Posterior cingulate gyrus (tissue), 11 donors: ENCODE measurements at regions not wholly inside any gene's neighbourhood (a gene's known extent, or its start where the extent isn't known, plus 50 kb on each side); places are given as distances from the start of the nearest gene placed in this dataset.
"Not testable (repeated sequence)": the region's sequence is repeated elsewhere in the genome, so short reads cannot be mapped to it uniquely, and the experiment has no call there.

Source experiments
- DNase-seq, 10 donors: peaks; one replicate each; pipeline versions ENCODE4 v3.0.0 to v3.0.0-alpha.2; 2020 to 2021; ENCODE audit warnings: mixed read lengths in 3 of 10
- intact Hi-C: fragments of 100-400 bp; cut with DNase I; formaldehyde crosslinking; loops from one replicate; pipeline ENCODE4 v1.15.1; 2023

DNA sequence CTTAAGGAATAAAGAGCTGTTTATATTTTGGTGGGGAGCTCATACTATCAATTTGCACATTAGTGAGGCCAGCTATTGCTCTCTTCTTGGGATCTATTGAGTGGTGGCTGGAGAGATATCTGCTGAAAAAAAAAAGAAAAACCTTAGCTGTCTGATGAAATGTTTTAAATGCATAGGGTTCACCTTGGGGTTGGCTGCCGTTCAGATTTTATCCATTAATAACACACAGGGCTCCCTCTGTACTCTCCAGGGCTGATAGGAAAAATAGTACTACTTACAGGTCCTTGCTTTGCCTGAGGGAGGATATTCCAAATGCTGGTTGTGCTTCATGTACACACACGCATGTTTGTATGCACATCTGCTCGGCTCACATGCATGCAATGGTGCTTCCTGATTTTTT, 803.7 kb downstream of the MCTP2 start:
- intact Hi-C loops, result no loop called here
- DNase-seq, result no peak

GRCh38 chr15:95041297-95041696, 809.9 kb downstream of the MCTP2 start:
- intact Hi-C loops, result no loop called here

GRCh38 chr15:95043236-95043932, 812.0 kb downstream of the MCTP2 start:
- intact Hi-C loops, DNase-seq: not testable (repeated sequence)

More at GRCh38 chr15:95041297-95041696, 809.9 kb downstream of the MCTP2 start:
- DNase-seq, result no peak

- intact Hi-C loops, result no loop called here
- DNase-seq, result no peak
Observed at GRCh38 chr15:95043933-95044313, 812.6 kb downstream of the MCTP2 start.

GRCh38 chr15:95044745-95045417, 813.5 kb downstream of the MCTP2 start:
- no peak for DNase-seq
- intact Hi-C loops, result no loop called here

- intact Hi-C loops, result no loop called here
- DNase-seq, result no peak
Observed at GRCh38 chr15:95051861-95052260, 820.5 kb downstream of the MCTP2 start.

DNA sequence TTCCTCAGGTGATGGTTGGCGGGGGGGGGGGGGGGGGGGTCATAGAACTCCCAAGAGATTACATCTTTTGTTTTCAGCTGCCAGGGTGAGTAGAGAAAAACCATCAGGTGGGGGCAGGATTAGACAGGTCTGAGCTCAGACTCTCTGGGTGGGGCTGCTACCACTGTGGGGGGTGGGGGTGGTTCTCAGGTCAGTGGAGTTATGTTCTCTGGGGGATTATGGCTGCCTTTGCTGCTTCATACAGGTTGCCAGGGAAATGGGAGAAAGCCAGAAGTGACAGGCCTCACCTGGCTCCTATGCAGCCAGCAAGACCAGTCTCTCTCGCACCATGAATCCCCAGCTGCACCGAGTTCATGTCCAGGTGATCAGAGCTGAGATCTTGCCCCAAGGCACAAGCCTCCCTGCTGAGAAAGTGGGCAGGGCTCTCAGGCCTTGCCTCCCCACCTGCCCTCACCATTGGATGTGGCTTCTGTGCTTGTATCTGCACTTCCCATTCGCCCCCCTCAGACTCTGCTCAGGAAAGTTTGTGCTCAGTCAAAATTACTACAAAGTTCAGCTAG, 828.1 kb downstream of the MCTP2 start:
- DNase-seq, result no peak
- intact Hi-C loops, result no loop called here

DNA sequence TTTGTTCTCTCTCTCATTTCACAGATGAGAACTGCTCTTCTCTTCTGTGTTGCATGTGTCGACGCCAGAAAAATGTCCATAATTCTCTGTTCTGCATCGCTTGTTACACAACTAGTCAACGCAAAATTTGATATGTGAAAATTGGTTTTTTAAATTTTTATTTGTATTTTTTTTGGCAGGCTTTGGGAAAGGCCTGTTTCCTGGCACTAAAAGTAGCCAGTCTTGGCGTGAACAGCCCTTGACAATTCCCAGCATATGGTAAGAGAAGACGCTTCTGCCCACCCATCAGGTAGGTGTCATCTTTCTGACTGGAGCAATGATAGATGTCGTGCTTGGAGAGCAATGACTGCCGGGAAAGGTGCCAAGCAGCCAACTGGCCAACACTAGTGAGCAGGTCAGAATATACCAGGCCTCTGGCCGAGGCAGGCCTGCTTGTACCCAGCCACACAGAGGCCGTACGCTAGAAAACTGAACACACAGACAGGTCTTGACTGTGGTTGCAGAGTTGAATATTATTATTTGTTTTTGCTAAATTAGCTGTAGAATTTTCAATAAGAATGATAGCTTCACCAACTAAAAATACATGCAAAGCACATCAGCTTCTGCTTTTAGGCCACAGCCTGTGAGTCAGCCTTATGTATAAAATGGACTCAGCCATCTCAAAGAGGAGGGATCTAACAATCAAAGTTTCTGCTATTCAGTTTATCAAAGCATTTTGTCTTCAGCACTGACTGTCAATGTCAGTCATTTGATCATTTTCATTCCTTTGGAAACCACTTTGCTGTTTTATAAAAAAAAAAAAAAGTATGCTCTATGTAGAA, 837.5 kb downstream of the MCTP2 start:
- peak in 6 of 10 donors; percentile 12 to 85 (median 47) for DNase-seq

GRCh38 chr15:95075792-95076677, 844.7 kb downstream of the MCTP2 start:
- DNase-seq, result no peak
- intact Hi-C loops, result no loop called here

More for the DNA sequence above, 837.5 kb downstream of the MCTP2 start:
- intact Hi-C loops, result no loop called here

DNA sequence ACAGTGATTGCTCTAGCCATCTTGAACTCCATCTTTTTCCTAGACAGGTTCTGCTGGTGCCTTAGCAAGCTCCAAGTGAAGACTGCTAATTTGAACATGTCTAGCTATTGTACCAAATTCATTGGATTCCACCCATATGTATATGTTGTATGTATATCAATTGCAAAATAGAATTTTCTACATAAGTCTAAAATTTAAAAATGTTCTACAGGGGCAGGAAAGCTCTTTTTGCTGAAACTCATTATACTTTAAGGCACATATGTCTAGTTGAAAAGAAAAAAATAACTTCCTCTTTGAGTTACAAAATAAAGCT, 845.3 kb downstream of the MCTP2 start:
- DNase-seq, result no peak
- intact Hi-C loops, result no loop called here

DNA sequence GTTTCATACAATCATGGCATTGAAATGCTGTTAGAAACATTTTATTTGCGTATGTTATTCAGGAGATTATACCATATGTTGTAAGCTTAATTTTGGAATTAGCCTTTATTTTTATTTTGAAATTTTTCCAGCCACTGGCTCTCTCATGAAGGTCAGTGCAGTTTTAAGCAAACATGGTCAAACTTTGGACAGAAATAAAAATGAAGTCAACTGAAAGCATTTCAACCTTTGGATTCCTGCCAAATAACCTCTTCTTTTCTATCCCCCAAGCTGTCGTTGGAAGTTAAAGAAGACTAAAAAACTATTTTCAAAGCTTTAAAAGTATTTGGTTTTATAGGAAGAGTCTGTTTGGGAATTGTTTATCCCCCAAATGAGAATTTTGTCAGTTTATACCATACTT, 846.6 kb downstream of the MCTP2 start:
- intact Hi-C loops, result no loop called here
- no peak for DNase-seq

DNA sequence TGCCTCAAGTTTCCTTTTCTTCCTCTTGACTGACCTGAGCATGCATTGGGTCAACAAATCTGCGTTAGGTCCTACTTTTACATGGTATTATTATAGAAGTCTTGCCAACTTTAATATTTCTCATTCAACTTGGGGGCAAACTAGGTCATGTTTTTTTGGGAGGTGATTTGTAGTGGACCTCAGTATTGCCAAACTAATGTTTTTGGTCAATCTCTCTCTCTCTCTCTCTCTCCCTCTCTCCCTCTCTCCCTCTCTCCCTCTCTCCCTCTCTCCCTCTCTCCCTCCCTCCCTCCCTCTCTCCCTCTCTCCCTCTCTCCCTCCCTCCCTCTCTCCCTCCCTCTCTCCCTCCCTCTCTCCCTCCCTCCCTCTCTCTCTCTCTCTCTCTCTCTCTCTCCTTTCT, 848.9 kb downstream of the MCTP2 start:
- intact Hi-C loops, DNase-seq: not testable (repeated sequence)

- DNase-seq, result no peak
Observed at GRCh38 chr15:95085056-95085455, 853.7 kb downstream of the MCTP2 start.

GRCh38 chr15:95086531-95087252, 855.3 kb downstream of the MCTP2 start:
- intact Hi-C loops, result no loop called here

More at GRCh38 chr15:95085056-95085455, 853.7 kb downstream of the MCTP2 start:
- intact Hi-C loops, result no loop called here

GRCh38 chr15:95087253-95087609, 855.9 kb downstream of the MCTP2 start:
- DNase-seq, result no peak
- intact Hi-C loops, result no loop called here

More at GRCh38 chr15:95086531-95087252, 855.3 kb downstream of the MCTP2 start:
- no peak for DNase-seq

DNA sequence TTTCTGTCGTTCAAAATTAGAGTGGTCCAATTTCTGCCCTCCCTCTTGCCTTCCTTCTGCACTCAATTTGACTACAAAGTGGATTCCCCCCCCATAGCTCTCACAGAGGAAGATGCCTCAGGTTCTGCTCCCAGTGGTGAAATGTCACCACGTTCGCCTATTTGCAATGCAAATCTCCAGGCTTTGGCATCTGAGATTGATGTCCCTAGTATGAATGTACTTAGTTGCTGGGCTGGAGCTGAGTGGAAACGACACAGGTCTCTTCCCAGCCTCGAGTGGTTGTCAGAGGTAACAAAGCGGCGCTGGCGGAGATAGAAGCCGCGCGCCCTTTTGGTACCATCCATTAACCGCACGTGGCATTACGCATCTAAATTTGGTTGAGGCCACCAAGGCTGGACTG, 860.1 kb downstream of the MCTP2 start:
- DNase-seq, result no peak
- intact Hi-C loops, result no loop called here

DNA sequence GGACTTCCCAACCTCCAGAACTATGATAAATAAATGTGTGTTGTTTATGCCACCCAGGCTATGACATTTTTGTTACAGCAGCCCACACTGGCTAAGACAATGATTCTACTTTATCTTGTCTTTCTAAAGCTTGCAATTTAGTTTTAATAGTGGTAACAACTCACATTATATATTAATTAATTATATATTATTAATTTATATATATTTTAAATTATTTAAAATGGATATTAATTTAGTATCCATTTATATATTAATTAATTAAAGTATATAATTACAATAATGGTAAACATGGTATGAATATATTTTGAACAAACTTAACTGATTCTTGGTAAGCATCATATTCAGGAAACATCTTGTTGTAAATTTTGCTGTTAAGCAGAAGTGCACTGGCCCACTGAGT, 863.9 kb downstream of the MCTP2 start:
- no peak for DNase-seq
- intact Hi-C loops, result no loop called here

GRCh38 chr15:95096651-95097050, 865.3 kb downstream of the MCTP2 start:
- DNase-seq, result no peak
- intact Hi-C loops, result no loop called here

- DNase-seq, result no peak
- intact Hi-C loops, result no loop called here
Observed at GRCh38 chr15:95097361-95097760, 866.0 kb downstream of the MCTP2 start.

- DNase-seq, result no peak
- intact Hi-C loops, result no loop called here
Observed at GRCh38 chr15:95105229-95105628, 873.9 kb downstream of the MCTP2 start.
